ENCODE measurements at regions not wholly inside any gene's neighbourhood (a gene's known extent, or its start where the extent isn't known, plus 50 kb on each side); places are given as distances from the start of the nearest gene placed in this dataset.

DNA sequence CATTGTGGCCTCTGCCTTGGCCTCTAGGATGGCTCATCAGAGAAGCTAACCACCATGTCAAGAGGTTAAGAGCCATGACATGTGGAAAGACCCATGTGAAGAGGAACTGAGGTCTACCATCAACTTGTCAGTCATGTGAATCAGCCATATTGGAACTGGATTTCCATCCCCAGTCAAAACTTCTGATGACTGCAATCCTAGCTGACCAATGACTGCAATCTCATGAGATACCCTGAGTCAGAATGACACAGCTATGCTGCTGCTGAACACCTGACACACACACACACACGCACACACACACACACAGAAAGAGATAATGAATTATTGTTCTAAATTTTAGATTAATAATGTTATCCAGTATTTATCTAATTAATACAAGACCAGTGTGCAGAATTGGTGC is 337.5 kb upstream of the LMCD1 start:
- Histone ChIP-seq H3K27ac (ENCODE audit: low read depth in 2 of 2, low read length in 2 of 2) (no peak overlapping the region), H3K9me3 (ENCODE audit: control insufficient read depth in 2 of 3, insufficient read depth in 1 of 3, low read length in 3 of 3) (peaks cover 0 to 5% (median 0%) of the 10 kb centered on the region in 3 donors), H3K9ac (ENCODE audit: low read length in 3 of 3) (no peak overlapping the region), H3K4me3 (ENCODE audit: low read length in 3 of 3) (no peak overlapping the region), H3K36me3 (ENCODE audit: control insufficient read depth in 2 of 3, insufficient read depth in 3 of 3, low read length in 3 of 3) (no peaks in the 10 kb centered on the region), H3K4me1 (ENCODE audit: control insufficient read depth in 2 of 3, insufficient read depth in 2 of 3, low read depth in 1 of 3, low read length in 3 of 3) (no peaks in the 10 kb centered on the region), H3K27me3 (ENCODE audit: control insufficient read depth, insufficient read depth, low read length) (no peaks in the 10 kb centered on the region)
- no peak for DNase-seq
- no peak for FAIRE-seq
- TF ChIP-seq, protein P1, sequence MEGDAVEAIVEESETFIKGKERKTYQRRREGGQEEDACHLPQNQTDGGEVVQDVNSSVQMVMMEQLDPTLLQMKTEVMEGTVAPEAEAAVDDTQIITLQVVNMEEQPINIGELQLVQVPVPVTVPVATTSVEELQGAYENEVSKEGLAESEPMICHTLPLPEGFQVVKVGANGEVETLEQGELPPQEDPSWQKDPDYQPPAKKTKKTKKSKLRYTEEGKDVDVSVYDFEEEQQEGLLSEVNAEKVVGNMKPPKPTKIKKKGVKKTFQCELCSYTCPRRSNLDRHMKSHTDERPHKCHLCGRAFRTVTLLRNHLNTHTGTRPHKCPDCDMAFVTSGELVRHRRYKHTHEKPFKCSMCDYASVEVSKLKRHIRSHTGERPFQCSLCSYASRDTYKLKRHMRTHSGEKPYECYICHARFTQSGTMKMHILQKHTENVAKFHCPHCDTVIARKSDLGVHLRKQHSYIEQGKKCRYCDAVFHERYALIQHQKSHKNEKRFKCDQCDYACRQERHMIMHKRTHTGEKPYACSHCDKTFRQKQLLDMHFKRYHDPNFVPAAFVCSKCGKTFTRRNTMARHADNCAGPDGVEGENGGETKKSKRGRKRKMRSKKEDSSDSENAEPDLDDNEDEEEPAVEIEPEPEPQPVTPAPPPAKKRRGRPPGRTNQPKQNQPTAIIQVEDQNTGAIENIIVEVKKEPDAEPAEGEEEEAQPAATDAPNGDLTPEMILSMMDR (IDR thresholded peaks at IDR 0.05; ENCODE audit: borderline replicate concordance, extremely low read depth, insufficient read depth) = no peak
- intact Hi-C loops (cut with DNase I) = no loop called here

DNA sequence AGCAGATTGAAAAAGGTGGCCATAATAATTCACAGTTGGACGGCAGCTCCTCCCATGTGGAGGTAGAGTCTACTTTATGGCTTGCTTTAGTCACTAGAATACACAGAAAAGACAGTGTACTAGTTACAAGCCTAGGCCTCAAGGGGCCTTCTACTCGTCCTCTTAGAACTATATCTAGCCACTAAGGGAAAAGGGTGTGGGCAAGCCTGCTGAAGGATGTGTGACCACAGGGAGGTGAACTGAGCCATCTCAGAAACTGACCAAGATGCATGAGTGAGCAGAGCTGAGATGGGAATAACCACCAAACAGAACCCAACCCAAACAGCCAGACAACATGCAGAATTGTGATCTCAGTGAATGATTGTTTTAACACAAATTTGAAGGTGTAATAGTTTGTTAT is 335.6 kb upstream of the LMCD1 start:
- H3K27me3 ChIP-seq (ENCODE audit: control insufficient read depth, insufficient read depth, low read length) = no peaks in the 10 kb centered on the region
- no peak overlapping the region for H3K4me3 ChIP-seq (ENCODE audit: low read length in 3 of 3)
- intact Hi-C loops (cut with DNase I) = no loop called here
- FAIRE-seq (no peak), DNase-seq (no peak)
- no peak overlapping the region for H3K9ac ChIP-seq (ENCODE audit: low read length in 3 of 3)
- H3K36me3 ChIP-seq (ENCODE audit: control insufficient read depth in 2 of 3, insufficient read depth in 3 of 3, low read length in 3 of 3) = no peaks in the 10 kb centered on the region
- H3K4me1 ChIP-seq (ENCODE audit: control insufficient read depth in 2 of 3, insufficient read depth in 2 of 3, low read depth in 1 of 3, low read length in 3 of 3) = no peaks in the 10 kb centered on the region
- peaks cover 0 to 5% (median 0%) of the 10 kb centered on the region in 3 donors for H3K9me3 ChIP-seq (ENCODE audit: control insufficient read depth in 2 of 3, insufficient read depth in 1 of 3, low read length in 3 of 3)
- TF ChIP-seq, protein P1 (IDR thresholded peaks at IDR 0.05; ENCODE audit: borderline replicate concordance, extremely low read depth, insufficient read depth) = no peak
- H3K27ac ChIP-seq (ENCODE audit: low read depth in 2 of 2, low read length in 2 of 2) = no peak overlapping the region

DNA sequence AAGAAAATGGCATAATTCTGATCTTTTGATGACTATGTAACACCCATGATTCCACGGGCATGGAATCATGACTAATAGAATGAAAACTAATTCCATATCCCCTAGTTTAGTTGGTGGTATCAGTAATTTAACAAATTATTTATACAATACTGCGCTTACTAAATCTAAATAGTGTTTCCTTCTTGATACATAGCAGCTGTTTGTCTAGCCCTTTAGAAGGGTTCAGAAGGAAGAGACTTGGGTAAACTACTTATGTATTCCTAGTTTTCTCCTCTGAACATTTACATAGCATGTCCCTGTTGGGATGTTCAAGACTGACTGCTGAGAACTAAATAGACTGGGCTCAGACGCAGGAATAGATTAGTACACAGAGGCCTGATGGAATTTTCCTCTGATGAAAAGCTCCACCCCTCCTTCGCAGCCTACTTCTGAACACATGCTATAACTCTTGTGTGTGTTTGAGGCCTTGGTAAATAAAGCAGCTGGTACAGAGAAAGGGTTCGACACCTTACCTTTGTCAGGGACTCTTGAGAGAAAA is 330.6 kb upstream of the LMCD1 start:
- no peak for FAIRE-seq
- intact Hi-C loops (cut with DNase I) = no loop called here
- no peak overlapping the region for H3K4me3 ChIP-seq (ENCODE audit: low read length in 3 of 3)

More for the DNA sequence above, 330.6 kb upstream of the LMCD1 start:
- Histone ChIP-seq H3K27me3 (ENCODE audit: control insufficient read depth, insufficient read depth, low read length) (no peaks in the 10 kb centered on the region), H3K36me3 (ENCODE audit: control insufficient read depth in 2 of 3, insufficient read depth in 3 of 3, low read length in 3 of 3) (no peaks in the 10 kb centered on the region), H3K27ac (ENCODE audit: low read depth in 2 of 2, low read length in 2 of 2) (no peak overlapping the region), H3K9me3 (ENCODE audit: control insufficient read depth in 2 of 3, insufficient read depth in 1 of 3, low read length in 3 of 3) (peaks cover 0 to 4% (median 0%) of the 10 kb centered on the region in 3 donors), H3K9ac (ENCODE audit: low read length in 3 of 3) (no peak overlapping the region), H3K4me1 (ENCODE audit: control insufficient read depth in 2 of 3, insufficient read depth in 2 of 3, low read depth in 1 of 3, low read length in 3 of 3) (no peaks in the 10 kb centered on the region)
- DNase-seq = peak in 1 of 5 donors; percentile 8
- TF ChIP-seq, protein P1 (IDR thresholded peaks at IDR 0.05; ENCODE audit: borderline replicate concordance, extremely low read depth, insufficient read depth) = no peak

All from kidney (tissue), 13 donors.